ENCODE measurements at regions not wholly inside any gene's neighbourhood (a gene's known extent, or its start where the extent isn't known, plus 50 kb on each side); places are given as distances from the start of the nearest gene placed in this dataset.

GRCh38 chr2:145824384-145824783, 1304.5 kb upstream of the ZEB2 start:
- intact Hi-C loops (cut with micrococcal nuclease) = no loop called here
- H3K27me3 Mint-ChIP-seq (ENCODE audit: low read depth) = no peaks in the 10 kb centered on the region
- no peaks in the 10 kb centered on the region for H3K4me1 Mint-ChIP-seq (ENCODE audit: low read depth)
- H3K27ac Mint-ChIP-seq = no peak overlapping the region
- DNase-seq (ENCODE audit: low spot score) = no peak
- no peaks in the 10 kb centered on the region for H3K9me3 Mint-ChIP-seq
- H3K36me3 Mint-ChIP-seq (ENCODE audit: low read depth) = no peaks in the 10 kb centered on the region
- no peak overlapping the region for H3K4me3 Mint-ChIP-seq (ENCODE audit: low read depth)

- Mint-ChIP-seq H3K4me3 (ENCODE audit: low read depth) (no peak overlapping the region), H3K9me3 (no peaks in the 10 kb centered on the region), H3K27ac (no peak overlapping the region), H3K4me1 (ENCODE audit: low read depth) (no peaks in the 10 kb centered on the region), H3K36me3 (ENCODE audit: low read depth) (no peaks in the 10 kb centered on the region), H3K27me3 (ENCODE audit: low read depth) (no peaks in the 10 kb centered on the region)
- intact Hi-C loops (cut with micrococcal nuclease) = no loop called here
- no peak for DNase-seq (ENCODE audit: low spot score)
These were observed 1303.1 kb upstream of the ZEB2 start for GRCh38 chr2:145822892-145823534.

- no peaks in the 10 kb centered on the region for H3K36me3 Mint-ChIP-seq (ENCODE audit: low read depth)
- H3K4me3 Mint-ChIP-seq (ENCODE audit: low read depth) = no peak overlapping the region
- no peaks in the 10 kb centered on the region for H3K4me1 Mint-ChIP-seq (ENCODE audit: low read depth)
- intact Hi-C loops (cut with micrococcal nuclease) = no loop called here
- H3K27me3 Mint-ChIP-seq (ENCODE audit: low read depth) = no peaks in the 10 kb centered on the region
- no peak for DNase-seq (ENCODE audit: low spot score)
- no peak overlapping the region for H3K27ac Mint-ChIP-seq
- H3K9me3 Mint-ChIP-seq = no peaks in the 10 kb centered on the region
These were observed 1300.7 kb upstream of the ZEB2 start for GRCh38 chr2:145820651-145821050.

- no peaks in the 10 kb centered on the region for H3K27me3 Mint-ChIP-seq (ENCODE audit: low read depth)
- H3K9me3 Mint-ChIP-seq = no peaks in the 10 kb centered on the region
- no peaks in the 10 kb centered on the region for H3K36me3 Mint-ChIP-seq (ENCODE audit: low read depth)
- DNase-seq (ENCODE audit: low spot score) = no peak
- intact Hi-C loops (cut with micrococcal nuclease) = no loop called here
- no peak overlapping the region for H3K27ac Mint-ChIP-seq
- H3K4me3 Mint-ChIP-seq (ENCODE audit: low read depth) = no peak overlapping the region
- H3K4me1 Mint-ChIP-seq (ENCODE audit: low read depth) = no peaks in the 10 kb centered on the region
These were observed 1299.1 kb upstream of the ZEB2 start for GRCh38 chr2:145818890-145819504.

GRCh38 chr2:145815933-145816332, 1296.0 kb upstream of the ZEB2 start:
- no peaks in the 10 kb centered on the region for H3K9me3 Mint-ChIP-seq

GRCh38 chr2:145813481-145813880, 1293.6 kb upstream of the ZEB2 start:
- H3K9me3 Mint-ChIP-seq = no peaks in the 10 kb centered on the region
- no peak for DNase-seq (ENCODE audit: low spot score)
- no peak overlapping the region for H3K4me3 Mint-ChIP-seq (ENCODE audit: low read depth)
- intact Hi-C loops (cut with micrococcal nuclease) = no loop called here
- no peaks in the 10 kb centered on the region for H3K27me3 Mint-ChIP-seq (ENCODE audit: low read depth)
- no peaks in the 10 kb centered on the region for H3K4me1 Mint-ChIP-seq (ENCODE audit: low read depth)
- no peaks in the 10 kb centered on the region for H3K36me3 Mint-ChIP-seq (ENCODE audit: low read depth)
- no peak overlapping the region for H3K27ac Mint-ChIP-seq

More at GRCh38 chr2:145815933-145816332, 1296.0 kb upstream of the ZEB2 start:
- Mint-ChIP-seq H3K36me3 (ENCODE audit: low read depth) (no peaks in the 10 kb centered on the region), H3K4me3 (ENCODE audit: low read depth) (no peak overlapping the region), H3K4me1 (ENCODE audit: low read depth) (no peaks in the 10 kb centered on the region), H3K27ac (no peak overlapping the region), H3K27me3 (ENCODE audit: low read depth) (no peaks in the 10 kb centered on the region)
- DNase-seq (ENCODE audit: low spot score) = no peak
- intact Hi-C loops (cut with micrococcal nuclease) = no loop called here

- intact Hi-C loops (cut with micrococcal nuclease) = no loop called here
- no peaks in the 10 kb centered on the region for H3K36me3 Mint-ChIP-seq (ENCODE audit: low read depth)
- H3K27me3 Mint-ChIP-seq (ENCODE audit: low read depth) = no peaks in the 10 kb centered on the region
- no peak overlapping the region for H3K27ac Mint-ChIP-seq
- H3K9me3 Mint-ChIP-seq = no peaks in the 10 kb centered on the region
- DNase-seq (ENCODE audit: low spot score) = no peak
- no peaks in the 10 kb centered on the region for H3K4me1 Mint-ChIP-seq (ENCODE audit: low read depth)
- H3K4me3 Mint-ChIP-seq (ENCODE audit: low read depth) = no peak overlapping the region
These were observed 1292.2 kb upstream of the ZEB2 start for GRCh38 chr2:145812165-145812554.

GRCh38 chr2:145811276-145812164, 1291.6 kb upstream of the ZEB2 start:
- no peak overlapping the region for H3K27ac Mint-ChIP-seq
- intact Hi-C loops (cut with micrococcal nuclease) = no loop called here
- H3K4me1 Mint-ChIP-seq (ENCODE audit: low read depth) = no peaks in the 10 kb centered on the region
- no peak overlapping the region for H3K4me3 Mint-ChIP-seq (ENCODE audit: low read depth)
- DNase-seq (ENCODE audit: low spot score) = no peak
- H3K27me3 Mint-ChIP-seq (ENCODE audit: low read depth) = no peaks in the 10 kb centered on the region
- H3K36me3 Mint-ChIP-seq (ENCODE audit: low read depth) = no peaks in the 10 kb centered on the region
- no peaks in the 10 kb centered on the region for H3K9me3 Mint-ChIP-seq

- Mint-ChIP-seq H3K27ac (no peak overlapping the region), H3K4me3 (ENCODE audit: low read depth) (no peak overlapping the region), H3K27me3 (ENCODE audit: low read depth) (no peaks in the 10 kb centered on the region), H3K4me1 (ENCODE audit: low read depth) (no peaks in the 10 kb centered on the region), H3K36me3 (ENCODE audit: low read depth) (no peaks in the 10 kb centered on the region), H3K9me3 (no peaks in the 10 kb centered on the region)
- no peak for DNase-seq (ENCODE audit: low spot score)
- intact Hi-C loops (cut with micrococcal nuclease) = no loop called here
These were observed 1288.0 kb upstream of the ZEB2 start for GRCh38 chr2:145807968-145808367.

GRCh38 chr2:145807554-145807953, 1287.6 kb upstream of the ZEB2 start:
- no peak for DNase-seq (ENCODE audit: low spot score)
- Mint-ChIP-seq H3K4me1 (ENCODE audit: low read depth) (no peaks in the 10 kb centered on the region), H3K27ac (no peak overlapping the region), H3K36me3 (ENCODE audit: low read depth) (no peaks in the 10 kb centered on the region), H3K4me3 (ENCODE audit: low read depth) (no peak overlapping the region), H3K9me3 (no peaks in the 10 kb centered on the region), H3K27me3 (ENCODE audit: low read depth) (no peaks in the 10 kb centered on the region)
- intact Hi-C loops (cut with micrococcal nuclease) = no loop called here

- H3K9me3 Mint-ChIP-seq = no peaks in the 10 kb centered on the region
- no peaks in the 10 kb centered on the region for H3K36me3 Mint-ChIP-seq (ENCODE audit: low read depth)
- H3K27ac Mint-ChIP-seq = no peak overlapping the region
- no peak for DNase-seq (ENCODE audit: low spot score)
- H3K4me3 Mint-ChIP-seq (ENCODE audit: low read depth) = no peak overlapping the region
- no peaks in the 10 kb centered on the region for H3K27me3 Mint-ChIP-seq (ENCODE audit: low read depth)
- H3K4me1 Mint-ChIP-seq (ENCODE audit: low read depth) = no peaks in the 10 kb centered on the region
- intact Hi-C loops (cut with micrococcal nuclease) = no loop called here
These were observed 1286.6 kb upstream of the ZEB2 start for GRCh38 chr2:145806546-145806945.

- H3K27me3 Mint-ChIP-seq (ENCODE audit: low read depth) = no peaks in the 10 kb centered on the region
- H3K36me3 Mint-ChIP-seq (ENCODE audit: low read depth) = no peaks in the 10 kb centered on the region
- DNase-seq (ENCODE audit: low spot score) = no peak
- H3K9me3 Mint-ChIP-seq = no peaks in the 10 kb centered on the region
- H3K4me1 Mint-ChIP-seq (ENCODE audit: low read depth) = no peaks in the 10 kb centered on the region
- no peak overlapping the region for H3K4me3 Mint-ChIP-seq (ENCODE audit: low read depth)
- intact Hi-C loops (cut with micrococcal nuclease) = no loop called here
- H3K27ac Mint-ChIP-seq = no peak overlapping the region
These were observed 1282.2 kb upstream of the ZEB2 start for GRCh38 chr2:145802133-145802532.

GRCh38 chr2:145801210-145801609, 1281.3 kb upstream of the ZEB2 start:
- no peaks in the 10 kb centered on the region for H3K9me3 Mint-ChIP-seq
- no peak overlapping the region for H3K4me3 Mint-ChIP-seq (ENCODE audit: low read depth)
- H3K36me3 Mint-ChIP-seq (ENCODE audit: low read depth) = no peaks in the 10 kb centered on the region
- H3K27me3 Mint-ChIP-seq (ENCODE audit: low read depth) = no peaks in the 10 kb centered on the region
- H3K4me1 Mint-ChIP-seq (ENCODE audit: low read depth) = no peaks in the 10 kb centered on the region
- no peak overlapping the region for H3K27ac Mint-ChIP-seq
- intact Hi-C loops (cut with micrococcal nuclease) = no loop called here
- DNase-seq (ENCODE audit: low spot score) = no peak
